SK-N-SH treated with all-trans-retinoic acid at 6 μM for 48 hours (cell line): ENCODE measurements at regions not wholly inside any gene's neighbourhood (a gene's known extent, or its start where the extent isn't known, plus 50 kb on each side); places are given as distances from the start of the nearest gene placed in this dataset.

Experiments used
- ARNTL ChIP-seq: fragments of 450-650 bp; formaldehyde crosslinking; IDR thresholded peaks from 2 replicates; pipeline ENCODE4 v1.5.0; 2020; ENCODE audit warnings: low read depth, mild to moderate bottlenecking, moderate library complexity, borderline replicate concordance
- CSDC2 ChIP-seq: fragments of 250-450 bp; sonication (Bioruptor Pico); IDR thresholded peaks from 2 replicates; pipeline ENCODE4 v1.5.0; 2020; ENCODE audit warnings: mild to moderate bottlenecking, moderate library complexity
- GLIS3 ChIP-seq: fragments of 250-450 bp; sonication (Bioruptor Pico); IDR thresholded peaks from 2 replicates; pipeline ENCODE4 v1.5.0; 2020; ENCODE audit warnings: mild to moderate bottlenecking, moderate library complexity
- PATZ1 ChIP-seq: fragments of 250-450 bp; sonication (Bioruptor Pico); IDR thresholded peaks from 2 replicates; pipeline ENCODE4 v1.8.0; 2020; ENCODE audit warnings: mild to moderate bottlenecking, moderate library complexity, borderline replicate concordance
- PPARA ChIP-seq: fragments of 250-450 bp; sonication (Bioruptor Pico); IDR thresholded peaks from 2 replicates; pipeline ENCODE4 v1.5.0; 2020; ENCODE audit warnings: mild to moderate bottlenecking, borderline replicate concordance
- RARB ChIP-seq: fragments of 250-450 bp; sonication (Bioruptor Pico); IDR thresholded peaks from 2 replicates; pipeline ENCODE4 v1.8.0; 2021; ENCODE audit warnings: mild to moderate bottlenecking, moderate library complexity
- SNAI2 ChIP-seq: fragments of 250-450 bp; sonication (Bioruptor Pico); IDR thresholded peaks from 2 replicates; pipeline ENCODE4 v1.5.0; 2020; ENCODE audit warnings: mild to moderate bottlenecking, moderate library complexity
- ZC3H10 ChIP-seq: fragments of 250-450 bp; sonication (Bioruptor Pico); IDR thresholded peaks from 2 replicates; pipeline ENCODE4 v1.5.1; 2021; ENCODE audit warnings: mild to moderate bottlenecking, moderate library complexity
- ZFP30 ChIP-seq: fragments of 450-650 bp; formaldehyde crosslinking; IDR thresholded peaks from 2 replicates; pipeline ENCODE4 v1.5.0; 2022; ENCODE audit warnings: mild to moderate bottlenecking, moderate library complexity
- ZNF565 ChIP-seq: fragments of 450-650 bp; formaldehyde crosslinking; conservative IDR thresholded peaks from 2 replicates; pipeline ENCODE4 v1.5.0; 2020; ENCODE audit warnings: low read depth, mild to moderate bottlenecking, moderate library complexity
- TF ChIP-seq, protein P1 (sequence below): fragments of 250-450 bp; sonication (Bioruptor Pico); IDR thresholded peaks from 2 replicates; pipeline ENCODE4 v1.8.0; 2021; ENCODE audit warnings: low read depth, mild to moderate bottlenecking, moderate library complexity, borderline replicate concordance
- TF ChIP-seq, protein P2 (sequence below): fragments of 250-450 bp; sonication (Bioruptor Pico); IDR thresholded peaks from 2 replicates; pipeline ENCODE4 v1.5.0; 2020; ENCODE audit warnings: mild to moderate bottlenecking, moderate library complexity
- TF ChIP-seq, protein P3 (sequence below): fragments of 250-450 bp; sonication (Bioruptor Pico); IDR thresholded peaks from 2 replicates; pipeline ENCODE4 v1.5.1; 2020; ENCODE audit warnings: low read depth, mild to moderate bottlenecking, moderate library complexity
- TF ChIP-seq, protein P4 (sequence below): fragments of 250-450 bp; sonication (Bioruptor Pico); IDR thresholded peaks from 2 replicates; pipeline ENCODE4 v1.5.1; 2021; ENCODE audit warnings: mild to moderate bottlenecking, moderate library complexity

DNA sequence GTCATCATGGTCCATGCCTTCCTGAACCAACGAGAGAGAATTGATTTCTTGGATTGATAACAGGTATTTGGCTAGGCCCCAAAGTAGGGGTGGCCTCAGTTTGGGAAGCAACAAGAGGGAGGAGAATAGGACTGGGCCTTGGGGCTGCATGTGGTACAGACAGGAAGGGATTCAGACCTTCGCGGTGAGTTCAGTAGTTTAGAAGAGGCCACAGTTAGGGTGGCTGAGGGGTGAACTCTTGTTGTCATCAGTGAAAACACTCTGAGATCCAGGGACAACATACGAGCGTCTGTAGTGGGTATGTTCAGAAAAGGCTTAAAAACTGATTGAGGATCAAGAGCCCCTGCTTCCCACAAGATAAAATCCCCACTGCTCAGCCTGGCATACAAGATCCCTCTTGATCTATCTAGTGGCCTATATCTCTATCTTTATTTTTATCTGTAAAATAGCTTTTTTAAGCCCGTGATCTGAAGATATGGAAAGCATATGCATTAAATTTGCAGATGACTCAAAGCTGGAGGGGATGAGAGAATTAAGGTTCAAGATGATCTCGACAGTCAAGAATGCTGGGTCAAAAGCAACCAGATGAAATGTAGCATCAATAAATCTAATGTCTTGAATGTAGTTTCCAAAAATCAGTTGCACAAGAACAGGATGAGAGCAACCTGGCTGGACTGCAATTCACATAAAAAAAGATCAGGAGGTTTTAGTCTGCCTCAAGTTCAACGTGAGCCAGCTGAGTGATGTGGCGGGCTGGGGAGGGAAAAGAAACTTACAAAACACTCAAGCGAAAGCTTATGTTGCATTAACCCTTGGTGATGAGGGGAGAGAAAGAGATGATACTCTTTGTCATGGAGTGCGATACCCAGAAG lies 221.1 kb upstream of the TLE3 start:
- TF ChIP-seq ARNTL (CRISPR knock-in tag) (no peak), PATZ1 (CRISPR knock-in tag) (no peak), GLIS3 (no peak), RARB (no peak), ZFP30 (no peak), ZC3H10 (no peak), CSDC2 (CRISPR knock-in tag) (no peak), PPARA (no peak), SNAI2 (CRISPR knock-in tag) (peak; percentile 86; the same call in 1 of the 2 replicates), ZNF565 (CRISPR knock-in tag) (no peak; the same call in 1 of the 2 replicates)
- TF ChIP-seq, protein P1, sequence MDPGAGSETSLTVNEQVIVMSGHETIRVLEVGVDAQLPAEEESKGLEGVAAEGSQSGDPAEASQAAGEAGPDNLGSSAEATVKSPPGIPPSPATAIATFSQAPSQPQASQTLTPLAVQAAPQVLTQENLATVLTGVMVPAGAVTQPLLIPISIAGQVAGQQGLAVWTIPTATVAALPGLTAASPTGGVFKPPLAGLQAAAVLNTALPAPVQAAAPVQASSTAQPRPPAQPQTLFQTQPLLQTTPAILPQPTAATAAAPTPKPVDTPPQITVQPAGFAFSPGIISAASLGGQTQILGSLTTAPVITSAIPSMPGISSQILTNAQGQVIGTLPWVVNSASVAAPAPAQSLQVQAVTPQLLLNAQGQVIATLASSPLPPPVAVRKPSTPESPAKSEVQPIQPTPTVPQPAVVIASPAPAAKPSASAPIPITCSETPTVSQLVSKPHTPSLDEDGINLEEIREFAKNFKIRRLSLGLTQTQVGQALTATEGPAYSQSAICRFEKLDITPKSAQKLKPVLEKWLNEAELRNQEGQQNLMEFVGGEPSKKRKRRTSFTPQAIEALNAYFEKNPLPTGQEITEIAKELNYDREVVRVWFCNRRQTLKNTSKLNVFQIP (CRISPR knock-in tag): no peak
- TF ChIP-seq, protein P2, sequence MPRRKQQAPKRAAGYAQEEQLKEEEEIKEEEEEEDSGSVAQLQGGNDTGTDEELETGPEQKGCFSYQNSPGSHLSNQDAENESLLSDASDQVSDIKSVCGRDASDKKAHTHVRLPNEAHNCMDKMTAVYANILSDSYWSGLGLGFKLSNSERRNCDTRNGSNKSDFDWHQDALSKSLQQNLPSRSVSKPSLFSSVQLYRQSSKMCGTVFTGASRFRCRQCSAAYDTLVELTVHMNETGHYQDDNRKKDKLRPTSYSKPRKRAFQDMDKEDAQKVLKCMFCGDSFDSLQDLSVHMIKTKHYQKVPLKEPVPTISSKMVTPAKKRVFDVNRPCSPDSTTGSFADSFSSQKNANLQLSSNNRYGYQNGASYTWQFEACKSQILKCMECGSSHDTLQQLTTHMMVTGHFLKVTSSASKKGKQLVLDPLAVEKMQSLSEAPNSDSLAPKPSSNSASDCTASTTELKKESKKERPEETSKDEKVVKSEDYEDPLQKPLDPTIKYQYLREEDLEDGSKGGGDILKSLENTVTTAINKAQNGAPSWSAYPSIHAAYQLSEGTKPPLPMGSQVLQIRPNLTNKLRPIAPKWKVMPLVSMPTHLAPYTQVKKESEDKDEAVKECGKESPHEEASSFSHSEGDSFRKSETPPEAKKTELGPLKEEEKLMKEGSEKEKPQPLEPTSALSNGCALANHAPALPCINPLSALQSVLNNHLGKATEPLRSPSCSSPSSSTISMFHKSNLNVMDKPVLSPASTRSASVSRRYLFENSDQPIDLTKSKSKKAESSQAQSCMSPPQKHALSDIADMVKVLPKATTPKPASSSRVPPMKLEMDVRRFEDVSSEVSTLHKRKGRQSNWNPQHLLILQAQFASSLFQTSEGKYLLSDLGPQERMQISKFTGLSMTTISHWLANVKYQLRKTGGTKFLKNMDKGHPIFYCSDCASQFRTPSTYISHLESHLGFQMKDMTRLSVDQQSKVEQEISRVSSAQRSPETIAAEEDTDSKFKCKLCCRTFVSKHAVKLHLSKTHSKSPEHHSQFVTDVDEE (CRISPR knock-in tag): no peak; the same call in 1 of the 2 replicates
- TF ChIP-seq, protein P3, sequence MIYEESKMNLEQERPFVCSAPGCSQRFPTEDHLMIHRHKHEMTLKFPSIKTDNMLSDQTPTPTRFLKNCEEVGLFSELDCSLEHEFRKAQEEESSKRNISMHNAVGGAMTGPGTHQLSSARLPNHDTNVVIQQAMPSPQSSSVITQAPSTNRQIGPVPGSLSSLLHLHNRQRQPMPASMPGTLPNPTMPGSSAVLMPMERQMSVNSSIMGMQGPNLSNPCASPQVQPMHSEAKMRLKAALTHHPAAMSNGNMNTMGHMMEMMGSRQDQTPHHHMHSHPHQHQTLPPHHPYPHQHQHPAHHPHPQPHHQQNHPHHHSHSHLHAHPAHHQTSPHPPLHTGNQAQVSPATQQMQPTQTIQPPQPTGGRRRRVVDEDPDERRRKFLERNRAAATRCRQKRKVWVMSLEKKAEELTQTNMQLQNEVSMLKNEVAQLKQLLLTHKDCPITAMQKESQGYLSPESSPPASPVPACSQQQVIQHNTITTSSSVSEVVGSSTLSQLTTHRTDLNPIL (CRISPR knock-in tag): peak; percentile 96
- TF ChIP-seq, protein P4, sequence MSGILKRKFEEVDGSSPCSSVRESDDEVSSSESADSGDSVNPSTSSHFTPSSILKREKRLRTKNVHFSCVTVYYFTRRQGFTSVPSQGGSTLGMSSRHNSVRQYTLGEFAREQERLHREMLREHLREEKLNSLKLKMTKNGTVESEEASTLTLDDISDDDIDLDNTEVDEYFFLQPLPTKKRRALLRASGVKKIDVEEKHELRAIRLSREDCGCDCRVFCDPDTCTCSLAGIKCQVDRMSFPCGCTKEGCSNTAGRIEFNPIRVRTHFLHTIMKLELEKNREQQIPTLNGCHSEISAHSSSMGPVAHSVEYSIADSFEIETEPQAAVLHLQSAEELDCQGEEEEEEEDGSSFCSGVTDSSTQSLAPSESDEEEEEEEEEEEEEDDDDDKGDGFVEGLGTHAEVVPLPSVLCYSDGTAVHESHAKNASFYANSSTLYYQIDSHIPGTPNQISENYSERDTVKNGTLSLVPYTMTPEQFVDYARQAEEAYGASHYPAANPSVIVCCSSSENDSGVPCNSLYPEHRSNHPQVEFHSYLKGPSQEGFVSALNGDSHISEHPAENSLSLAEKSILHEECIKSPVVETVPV: no peak
